GM18502 (cell line): ENCODE measurements at regions not wholly inside any gene's neighbourhood (a gene's known extent, or its start where the extent isn't known, plus 50 kb on each side); places are given as distances from the start of the nearest gene placed in this dataset.
A peak's percentile ranks its signal among the peaks of the same experiment; 100 is the strongest.

ENCODE experiments used
- ATAC-seq: cut with Tn5 transposase; IDR thresholded peaks from one replicate; pipeline ENCODE4 v1.9.1; 2021; ENCODE audit warnings: mild to moderate bottlenecking; ENCODE audit not compliant: unreplicated experiment, poor library complexity

GRCh38 chr2:158049129-158049855 lies 52.4 kb upstream of the UPP2 start:
- ATAC-seq = no peak

DNA sequence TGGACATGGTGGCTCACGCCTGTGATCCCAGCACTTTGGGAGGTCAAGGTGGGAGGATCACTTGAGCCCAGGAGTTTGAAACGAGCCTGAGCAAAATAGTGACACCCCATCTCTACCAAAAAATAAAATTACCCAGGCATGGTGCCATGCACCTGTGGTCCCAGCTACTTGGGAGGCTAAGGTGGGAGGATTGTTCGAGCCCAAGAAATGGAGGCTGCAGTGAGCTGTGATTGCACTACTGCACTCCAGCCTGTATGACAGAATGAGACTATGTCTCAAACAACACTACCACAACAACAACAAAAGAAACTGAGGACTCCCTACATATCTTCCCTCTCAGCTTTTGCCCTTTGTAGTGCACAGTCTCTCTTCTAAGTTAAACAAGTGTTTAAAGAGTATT lies 53.3 kb upstream of the UPP2 start:
- ATAC-seq = no peak

GRCh38 chr2:158047156-158047611 lies 54.5 kb upstream of the UPP2 start:
- ATAC-seq = no peak

- no peak for ATAC-seq
These were observed 55.4 kb upstream of the UPP2 start for GRCh38 chr2:158046121-158046880.

DNA sequence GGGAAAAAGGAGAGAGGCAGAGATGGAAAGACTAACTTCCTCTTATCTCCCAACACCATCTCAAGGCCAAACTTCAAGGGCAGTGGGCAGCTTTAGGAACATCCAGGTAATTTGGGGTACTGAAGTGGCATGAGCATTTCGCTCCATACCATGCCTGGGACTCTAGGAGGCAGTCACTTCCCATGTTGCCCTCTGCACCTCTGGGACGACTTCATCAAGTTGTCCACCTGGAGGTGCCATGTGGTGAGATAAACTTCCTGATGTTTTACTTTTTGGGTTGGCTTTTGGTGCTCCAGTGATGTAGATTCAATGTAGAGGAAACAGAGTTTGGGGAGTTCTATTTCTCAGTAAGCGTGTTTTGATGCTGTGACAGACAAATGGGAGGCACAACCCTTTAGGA lies 56.3 kb upstream of the UPP2 start:
- no peak for ATAC-seq

- no peak for ATAC-seq
These were observed 58.3 kb upstream of the UPP2 start for GRCh38 chr2:158043181-158043948.

DNA sequence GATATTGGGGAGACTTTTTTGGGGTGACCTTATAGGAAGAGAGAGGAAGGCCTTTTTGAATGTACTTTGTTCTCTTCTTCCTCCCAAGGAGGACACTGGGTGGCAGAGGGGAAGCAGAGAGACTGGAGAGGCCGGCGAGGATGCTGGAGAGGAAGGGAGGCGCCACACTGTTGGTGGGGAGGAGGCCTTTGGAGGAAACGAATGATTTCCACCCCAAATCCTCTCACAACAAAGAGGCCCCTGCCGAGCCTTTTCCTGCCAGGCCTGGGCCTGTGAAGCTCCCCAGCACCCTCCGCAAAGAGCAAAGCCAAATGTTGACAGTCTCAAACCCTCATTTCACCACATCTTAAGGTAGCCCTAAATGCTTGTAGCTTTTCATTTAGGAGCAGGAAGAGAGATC lies 59.0 kb upstream of the UPP2 start:
- no peak for ATAC-seq

- ATAC-seq = no peak
These were observed 59.4 kb upstream of the UPP2 start for GRCh38 chr2:158042245-158042644.

GRCh38 chr2:158041400-158041799 lies 60.3 kb upstream of the UPP2 start:
- ATAC-seq = no peak

DNA sequence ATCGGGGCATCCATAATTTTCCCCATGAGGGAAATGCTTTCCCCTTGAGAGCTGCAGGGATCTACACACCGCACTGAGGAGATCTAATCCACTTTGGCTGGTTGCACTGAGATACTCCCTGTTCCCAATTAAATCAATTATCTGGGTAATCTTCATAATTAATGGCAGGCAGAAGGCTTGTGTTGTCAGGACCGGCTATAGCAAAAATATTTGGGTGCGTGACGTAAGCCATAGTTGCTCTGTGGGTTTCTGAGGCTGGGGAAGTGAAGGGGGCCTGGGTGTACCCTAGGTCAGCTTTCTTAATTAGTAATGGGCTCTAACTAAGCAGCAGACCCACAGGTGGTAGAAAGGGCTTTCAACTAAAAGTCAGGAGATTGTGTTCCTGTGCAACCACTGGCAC lies 62.8 kb upstream of the UPP2 start:
- no peak for ATAC-seq

DNA sequence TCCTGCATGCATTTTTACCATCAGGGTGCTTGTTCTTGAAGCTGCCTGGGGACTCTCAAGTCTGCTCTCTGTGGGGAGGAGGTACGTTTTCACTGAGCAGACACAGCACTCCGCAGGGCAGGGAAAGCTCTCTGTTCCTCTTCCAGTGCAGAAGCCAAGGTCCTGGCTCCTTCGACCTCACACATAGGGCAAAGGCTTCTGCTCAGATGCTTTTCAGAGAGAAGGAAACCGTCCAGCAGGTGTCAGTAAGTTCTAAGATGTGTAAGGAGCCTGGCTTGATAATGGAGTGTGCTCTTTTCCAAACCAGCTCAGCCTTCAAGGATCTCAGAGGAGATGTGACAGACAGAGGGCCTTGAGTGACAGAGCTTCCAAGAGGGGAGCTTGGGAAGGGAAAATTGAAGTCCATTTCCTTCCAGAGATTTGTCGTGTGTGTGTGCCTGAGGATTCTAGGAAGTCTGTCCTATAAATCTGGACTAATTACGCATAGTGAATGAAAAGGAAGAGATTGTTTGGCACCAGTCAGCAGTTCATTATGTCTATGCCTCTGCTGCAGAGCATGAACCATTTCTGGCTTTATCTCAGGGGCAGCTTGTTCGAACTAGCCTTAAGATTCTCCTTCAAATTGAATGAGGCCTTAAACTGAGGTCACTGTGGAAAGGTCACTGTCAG lies 67.3 kb upstream of the UPP2 start:
- ATAC-seq = peak; percentile 86

GRCh38 chr2:158031371-158031770 lies 70.3 kb upstream of the UPP2 start:
- ATAC-seq = no peak

- no peak for ATAC-seq
These were observed 76.2 kb upstream of the UPP2 start for GRCh38 chr2:158025255-158025996.

- ATAC-seq = peak; percentile 89
These were observed 77.3 kb upstream of the UPP2 start for GRCh38 chr2:158024288-158024898.

- ATAC-seq = no peak
These were observed 78.8 kb upstream of the UPP2 start for GRCh38 chr2:158022888-158023287.

GRCh38 chr2:158021226-158021625 lies 80.5 kb upstream of the UPP2 start:
- ATAC-seq = no peak

DNA sequence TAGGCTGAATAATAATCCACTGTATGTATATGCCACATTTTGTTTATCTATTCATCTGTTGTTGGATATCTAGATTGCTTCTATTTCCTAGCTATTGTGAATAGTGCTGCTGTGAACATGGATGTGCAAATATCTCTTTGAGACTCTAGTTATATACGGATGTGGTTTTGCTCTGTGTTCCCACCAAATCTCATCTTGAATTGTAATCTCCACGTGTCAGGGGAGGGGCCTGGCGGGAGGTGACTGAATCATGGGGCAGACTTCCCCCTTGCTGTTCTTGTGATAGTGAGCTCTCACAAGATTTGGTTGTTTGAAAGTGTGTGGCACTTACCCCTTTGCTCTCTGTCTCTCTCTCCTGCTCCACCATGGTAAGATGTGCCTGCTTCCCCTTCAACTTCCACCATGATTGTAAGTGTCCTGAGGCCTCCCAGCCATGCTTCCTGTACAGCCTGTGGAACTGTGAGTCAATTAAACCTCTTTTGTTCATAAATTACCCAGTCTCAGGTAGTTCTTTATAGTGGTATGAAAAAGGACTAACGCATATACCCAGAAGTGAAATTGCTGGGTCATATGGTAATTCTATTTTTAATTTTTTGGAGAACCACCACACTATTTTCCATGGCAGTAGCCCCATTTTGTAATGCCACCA lies 86.1 kb upstream of the UPP2 start:
- no peak for ATAC-seq

- no peak for ATAC-seq
These were observed 87.8 kb upstream of the UPP2 start for GRCh38 chr2:158013891-158014290.
